Germinal center (tissue), 1 donor: ENCODE measurements at regions not wholly inside any gene's neighbourhood (a gene's known extent, or its start where the extent isn't known, plus 50 kb on each side); places are given as distances from the start of the nearest gene placed in this dataset.

Experiments used
- DNase-seq: peaks from one replicate; pipeline ENCODE4 v3.0.0; 2012; ENCODE audit warnings: mixed read lengths, low spot score

- DNase-seq = no peak
Measured at GRCh38 chr6:166774770-166775169, 147.7 kb upstream of the RPS6KA2 start.

GRCh38 chr6:166774292-166774691 is 147.2 kb upstream of the RPS6KA2 start:
- no peak for DNase-seq

- no peak for DNase-seq
Measured at GRCh38 chr6:166772518-166772917, 145.5 kb upstream of the RPS6KA2 start.

GRCh38 chr6:166771701-166772100 is 144.7 kb upstream of the RPS6KA2 start:
- DNase-seq = no peak

GRCh38 chr6:166770216-166771116 is 143.4 kb upstream of the RPS6KA2 start:
- no peak for DNase-seq

GRCh38 chr6:166769648-166770047 is 142.6 kb upstream of the RPS6KA2 start:
- DNase-seq = no peak

GRCh38 chr6:166768761-166769160 is 141.7 kb upstream of the RPS6KA2 start:
- DNase-seq = no peak

- no peak for DNase-seq
Measured at GRCh38 chr6:166767230-166767629, 140.2 kb upstream of the RPS6KA2 start.

- no peak for DNase-seq
Measured at GRCh38 chr6:166766769-166767168, 139.7 kb upstream of the RPS6KA2 start.

GRCh38 chr6:166765234-166765541 is 138.1 kb upstream of the RPS6KA2 start:
- no peak for DNase-seq

GRCh38 chr6:166764473-166765233 is 137.6 kb upstream of the RPS6KA2 start:
- DNase-seq = no peak

- no peak for DNase-seq
Measured at GRCh38 chr6:166763606-166764472, 136.8 kb upstream of the RPS6KA2 start.

GRCh38 chr6:166761801-166762200 is 134.8 kb upstream of the RPS6KA2 start:
- no peak for DNase-seq

GRCh38 chr6:166760288-166760687 is 133.2 kb upstream of the RPS6KA2 start:
- DNase-seq = no peak

GRCh38 chr6:166758136-166758704 is 131.2 kb upstream of the RPS6KA2 start:
- no peak for DNase-seq

GRCh38 chr6:166757232-166758135 is 130.4 kb upstream of the RPS6KA2 start:
- DNase-seq = no peak

- DNase-seq = no peak
Measured at GRCh38 chr6:166754218-166755030, 127.4 kb upstream of the RPS6KA2 start.

GRCh38 chr6:166752928-166753721 is 126.1 kb upstream of the RPS6KA2 start:
- DNase-seq = no peak

GRCh38 chr6:166752097-166752496 is 125.0 kb upstream of the RPS6KA2 start:
- DNase-seq = no peak
